GM23338 (cell line): ENCODE measurements at regions not wholly inside any gene's neighbourhood (a gene's known extent, or its start where the extent isn't known, plus 50 kb on each side); places are given as distances from the start of the nearest gene placed in this dataset.

Experiments
- ATAC-seq: fragments of 200-7000 bp; cut with Tn5 transposase; 3 replicates; pipeline ENCODE4 v1.9.1; 2020
- DNase-seq: peaks from one replicate; pipeline ENCODE4 v3.0.0-alpha.2; 2015; ENCODE audit warnings: low spot score
- H2AFZ ChIP-seq: fragments of 200-600 bp; sonication (generic); 2 replicates; pipeline ENCODE4 v1.8.0; 2016; ENCODE audit warnings: antibody characterized with exemption, mild to moderate bottlenecking, moderate library complexity
- H3F3A ChIP-seq: fragments of 200-600 bp; sonication (generic); replicated peaks from 2 replicates; pipeline ENCODE4 v1.8.0; 2017; ENCODE audit warnings: antibody characterized with exemption, mixed run types, low read depth
- H3K27ac ChIP-seq: fragments of 200-600 bp; sonication (generic); 2 replicates; pipeline ENCODE4 v1.6.1; 2016; ENCODE audit warnings: low read depth
- H3K27me3 ChIP-seq: fragments of 200-600 bp; sonication (generic); 2 replicates; pipeline ENCODE4 v1.8.0; 2016; ENCODE audit warnings: mild to moderate bottlenecking, mixed run types, moderate library complexity; ENCODE audit not compliant: insufficient read depth
- H3K36me3 ChIP-seq: fragments of 200-600 bp; sonication (generic); 2 replicates; pipeline ENCODE4 v1.8.0; 2016; ENCODE audit warnings: mild to moderate bottlenecking; ENCODE audit not compliant: insufficient read depth
- H3K4me1 ChIP-seq: fragments of 200-600 bp; sonication (generic); 2 replicates; pipeline ENCODE4 v1.8.0; 2016; ENCODE audit warnings: mild to moderate bottlenecking, moderate library complexity; ENCODE audit not compliant: insufficient read depth
- H3K4me2 ChIP-seq: fragments of 200-600 bp; sonication (generic); 2 replicates; pipeline ENCODE4 v1.7.1; 2017; ENCODE audit warnings: mixed run types
- H3K4me3 ChIP-seq: fragments of 200-600 bp; sonication (generic); 2 replicates; pipeline ENCODE4 v1.6.1; 2016; ENCODE audit warnings: mixed run types
- H3K79me2 ChIP-seq: fragments of 200-600 bp; sonication (generic); replicated peaks from 2 replicates; pipeline ENCODE4 v1.8.0; 2017; ENCODE audit warnings: mild to moderate bottlenecking; ENCODE audit not compliant: insufficient read depth
- H3K9me2 ChIP-seq: fragments of 200-600 bp; sonication (generic); 2 replicates; pipeline ENCODE4 v1.8.0; 2017; ENCODE audit not compliant: insufficient read depth
- H4K20me1 ChIP-seq: fragments of 200-600 bp; sonication (generic); replicated peaks from 2 replicates; pipeline ENCODE4 v1.8.0; 2017; ENCODE audit warnings: mild to moderate bottlenecking; ENCODE audit not compliant: insufficient read depth
- H3K27ac Mint-ChIP-seq: 2 replicates; pipeline ENCODE4 v1.8.0; 2020; ENCODE audit warnings: inconsistent platforms, mild to moderate bottlenecking, moderate library complexity, mixed read lengths
- H3K27me3 Mint-ChIP-seq: 3 replicates; pipeline ENCODE4 v1.8.0; 2022; ENCODE audit warnings: low read depth, mild to moderate bottlenecking, moderate library complexity, mixed read lengths, inconsistent platforms; ENCODE audit not compliant: insufficient read depth, poor library complexity
- H3K36me3 Mint-ChIP-seq: 3 replicates; pipeline ENCODE4 v1.8.0; 2021; ENCODE audit warnings: low read depth, mild to moderate bottlenecking, inconsistent platforms, moderate library complexity, mixed read lengths
- H3K4me1 Mint-ChIP-seq: 3 replicates; pipeline ENCODE4 v1.8.0; 2020; ENCODE audit warnings: mild to moderate bottlenecking, inconsistent platforms, mixed read lengths
- H3K4me3 Mint-ChIP-seq: 3 replicates; pipeline ENCODE4 v1.8.0; 2021; ENCODE audit warnings: moderate library complexity, mild to moderate bottlenecking, inconsistent platforms, mixed read lengths
- H3K9me3 Mint-ChIP-seq: 3 replicates; pipeline ENCODE4 v1.8.0; 2020; ENCODE audit warnings: moderate library complexity, mild to moderate bottlenecking, inconsistent platforms, mixed read lengths
- CREB1 ChIP-seq: fragments of 250-450 bp; sonication (Bioruptor Pico); IDR thresholded peaks from 2 replicates; pipeline ENCODE4 v1.5.0; 2020; ENCODE audit warnings: low read depth, mild to moderate bottlenecking, moderate library complexity
- CTCF ChIP-seq, 2 experiments: fragments of 200-600 bp in 1 of 2; sonication (generic) in 1 of 2; conservative IDR thresholded peaks; 2 replicates each; pipeline versions ENCODE4 v1.5.1 to v1.6.1; 2016 to 2017; ENCODE audit warnings: antibody characterized with exemption in 2 of 2, low read depth in 2 of 2, mild to moderate bottlenecking in 2 of 2, moderate library complexity in 1 of 2
- EZH2 ChIP-seq: fragments of 200-600 bp; sonication (generic); IDR thresholded peaks from one replicate; pipeline ENCODE4 v1.8.0; 2017; ENCODE audit warnings: antibody characterized with exemption, mild to moderate bottlenecking, low read depth; ENCODE audit not compliant: unreplicated experiment
- EZH2phosphoT487 ChIP-seq: fragments of 200-600 bp; sonication (generic); IDR thresholded peaks from one replicate; pipeline ENCODE4 v1.8.1; 2018; ENCODE audit warnings: antibody characterized with exemption; ENCODE audit not compliant: unreplicated experiment
- JUNB ChIP-seq: IDR thresholded peaks from one replicate; pipeline ENCODE4 v1.6.1; 2016; ENCODE audit warnings: antibody characterized with exemption; ENCODE audit not compliant: unreplicated experiment
- NANOG ChIP-seq: IDR thresholded peaks from 2 replicates; pipeline ENCODE4 v1.6.1; 2016; ENCODE audit warnings: antibody characterized with exemption, borderline replicate concordance
- POLR2AphosphoS5 ChIP-seq: IDR thresholded peaks from 2 replicates; pipeline ENCODE4 v1.6.1; 2016; ENCODE audit warnings: antibody characterized with exemption, low read depth
- STAT1 ChIP-seq: IDR thresholded peaks from one replicate; pipeline ENCODE4 v1.6.1; 2016; ENCODE audit warnings: antibody characterized with exemption; ENCODE audit not compliant: unreplicated experiment
- ZNF114 ChIP-seq: fragments of 250-450 bp; sonication (Bioruptor Pico); IDR thresholded peaks from 2 replicates; pipeline ENCODE4 v1.5.0; 2020; ENCODE audit warnings: mild to moderate bottlenecking, moderate library complexity
- ZNF331 ChIP-seq: fragments of 250-450 bp; sonication (Bioruptor Pico); IDR thresholded peaks from 2 replicates; pipeline ENCODE4 v1.5.0; 2020; ENCODE audit warnings: low read depth, mild to moderate bottlenecking, moderate library complexity
- ZNF462 ChIP-seq: fragments of 250-450 bp; sonication (Bioruptor Pico); IDR thresholded peaks from 2 replicates; pipeline ENCODE4 v1.5.0; 2020; ENCODE audit warnings: mild to moderate bottlenecking, moderate library complexity
- TF ChIP-seq, protein P1 (sequence below): IDR thresholded peaks from one replicate; pipeline ENCODE4 v1.6.1; 2018; ENCODE audit warnings: antibody characterized with exemption; ENCODE audit not compliant: unreplicated experiment
- TF ChIP-seq, protein P2 (sequence below): IDR thresholded peaks from 2 replicates; pipeline ENCODE4 v1.6.1; 2016; ENCODE audit warnings: antibody characterized with exemption

DNA sequence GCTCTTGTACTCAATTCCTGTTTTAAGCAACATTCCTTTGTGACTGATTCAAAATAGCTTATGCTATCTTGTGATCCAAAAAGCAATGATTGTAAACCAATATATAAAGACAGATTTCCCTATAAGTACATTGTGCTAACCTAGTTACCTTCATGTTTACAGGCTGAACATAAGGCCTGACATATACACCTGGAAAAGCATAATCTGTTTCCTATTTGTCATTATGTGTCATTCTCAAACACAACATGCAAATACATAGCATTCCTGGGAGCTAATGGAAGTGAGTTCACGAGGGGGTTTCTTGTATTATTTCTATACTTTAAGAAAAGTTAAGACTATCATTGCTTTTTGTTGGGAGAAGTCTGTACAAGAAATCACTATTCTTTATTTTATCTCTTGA, 638.1 kb upstream of the AGA start:
- Histone ChIP-seq H2AFZ (no peak overlapping the region), H3K79me2 (no peaks in the 10 kb centered on the region), H3K4me1 (no peaks in the 10 kb centered on the region), H4K20me1 (no peaks in the 10 kb centered on the region), H3K9me2 (no peaks in the 10 kb centered on the region), H3K4me3 (no peak overlapping the region), H3K36me3 (no peaks in the 10 kb centered on the region), H3K4me2 (no peak overlapping the region), H3K27ac (no peak overlapping the region), H3K27me3 (no peaks in the 10 kb centered on the region), H3F3A (no peaks in the 10 kb centered on the region)
- H3K27me3 Mint-ChIP-seq, result peaks cover 3% of the 10 kb centered on the region
- H3K9me3 Mint-ChIP-seq, result 0 out of 3 replicates have a peak, but pooled peaks cover 2% of the 10 kb centered on the region
- H3K4me3 Mint-ChIP-seq, result no peak overlapping the region
- DNase-seq (no peak), ATAC-seq (no peak)
- TF ChIP-seq POLR2AphosphoS5 (no peak), EZH2 (no peak), CTCF (conservative IDR thresholded peaks at IDR 0.05; ENCODE audit: low read depth in 2 of 2) (no peak), ZNF462 (CRISPR knock-in tag) (no peak), CREB1 (CRISPR knock-in tag) (no peak), ZNF114 (CRISPR knock-in tag) (no peak), NANOG (no peak), JUNB (no peak), ZNF331 (CRISPR knock-in tag) (no peak), STAT1 (no peak), EZH2phosphoT487 (no peak)
- TF ChIP-seq, protein P1, sequence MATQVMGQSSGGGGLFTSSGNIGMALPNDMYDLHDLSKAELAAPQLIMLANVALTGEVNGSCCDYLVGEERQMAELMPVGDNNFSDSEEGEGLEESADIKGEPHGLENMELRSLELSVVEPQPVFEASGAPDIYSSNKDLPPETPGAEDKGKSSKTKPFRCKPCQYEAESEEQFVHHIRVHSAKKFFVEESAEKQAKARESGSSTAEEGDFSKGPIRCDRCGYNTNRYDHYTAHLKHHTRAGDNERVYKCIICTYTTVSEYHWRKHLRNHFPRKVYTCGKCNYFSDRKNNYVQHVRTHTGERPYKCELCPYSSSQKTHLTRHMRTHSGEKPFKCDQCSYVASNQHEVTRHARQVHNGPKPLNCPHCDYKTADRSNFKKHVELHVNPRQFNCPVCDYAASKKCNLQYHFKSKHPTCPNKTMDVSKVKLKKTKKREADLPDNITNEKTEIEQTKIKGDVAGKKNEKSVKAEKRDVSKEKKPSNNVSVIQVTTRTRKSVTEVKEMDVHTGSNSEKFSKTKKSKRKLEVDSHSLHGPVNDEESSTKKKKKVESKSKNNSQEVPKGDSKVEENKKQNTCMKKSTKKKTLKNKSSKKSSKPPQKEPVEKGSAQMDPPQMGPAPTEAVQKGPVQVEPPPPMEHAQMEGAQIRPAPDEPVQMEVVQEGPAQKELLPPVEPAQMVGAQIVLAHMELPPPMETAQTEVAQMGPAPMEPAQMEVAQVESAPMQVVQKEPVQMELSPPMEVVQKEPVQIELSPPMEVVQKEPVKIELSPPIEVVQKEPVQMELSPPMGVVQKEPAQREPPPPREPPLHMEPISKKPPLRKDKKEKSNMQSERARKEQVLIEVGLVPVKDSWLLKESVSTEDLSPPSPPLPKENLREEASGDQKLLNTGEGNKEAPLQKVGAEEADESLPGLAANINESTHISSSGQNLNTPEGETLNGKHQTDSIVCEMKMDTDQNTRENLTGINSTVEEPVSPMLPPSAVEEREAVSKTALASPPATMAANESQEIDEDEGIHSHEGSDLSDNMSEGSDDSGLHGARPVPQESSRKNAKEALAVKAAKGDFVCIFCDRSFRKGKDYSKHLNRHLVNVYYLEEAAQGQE, result no peak
- TF ChIP-seq, protein P2, sequence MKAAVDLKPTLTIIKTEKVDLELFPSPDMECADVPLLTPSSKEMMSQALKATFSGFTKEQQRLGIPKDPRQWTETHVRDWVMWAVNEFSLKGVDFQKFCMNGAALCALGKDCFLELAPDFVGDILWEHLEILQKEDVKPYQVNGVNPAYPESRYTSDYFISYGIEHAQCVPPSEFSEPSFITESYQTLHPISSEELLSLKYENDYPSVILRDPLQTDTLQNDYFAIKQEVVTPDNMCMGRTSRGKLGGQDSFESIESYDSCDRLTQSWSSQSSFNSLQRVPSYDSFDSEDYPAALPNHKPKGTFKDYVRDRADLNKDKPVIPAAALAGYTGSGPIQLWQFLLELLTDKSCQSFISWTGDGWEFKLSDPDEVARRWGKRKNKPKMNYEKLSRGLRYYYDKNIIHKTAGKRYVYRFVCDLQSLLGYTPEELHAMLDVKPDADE, result no peak
- H3K27ac Mint-ChIP-seq, result no peak overlapping the region; the same call in 1 of the 2 replicates
- no peaks in the 10 kb centered on the region; the same call in 2 of the 3 replicates for H3K36me3 Mint-ChIP-seq
- no peaks in the 10 kb centered on the region for H3K4me1 Mint-ChIP-seq
